OCI-LY7 (cell line): ENCODE measurements at regions not wholly inside any gene's neighbourhood (a gene's known extent, or its start where the extent isn't known, plus 50 kb on each side); places are given as distances from the start of the nearest gene placed in this dataset.

Source experiments
- BruUV-seq: library from RNA; stranded (reverse); fragments of 400-500 nt; replicated peaks from 2 replicates; lab custom pipeline; 2021; lab: Mats Ljungman, UMichigan
- CTCF ChIA-PET: fragments of 300-600 bp; sonication (Branson Sonifier 250); formaldehyde crosslinking; loops from one replicate; lab custom pipeline; 2022; ENCODE audit warnings: antibody characterized with exemption; ENCODE audit not compliant: unreplicated experiment; lab: Charles Lee
- POLR2A ChIA-PET: fragments of 300-600 bp; sonication (Branson Sonifier 250); formaldehyde crosslinking; loops from one replicate; lab custom pipeline; 2022; ENCODE audit warnings: antibody characterized with exemption; lab: Charles Lee
- DNase-seq: peaks from one replicate; pipeline ENCODE4 v3.0.0-alpha.2; 2015; ENCODE audit warnings: low spot score
- H2AFZ ChIP-seq: fragments of 200-600 bp; sonication (generic), shearing (Covaris generic); 2 replicates; pipeline ENCODE4 v1.6.1; 2014; ENCODE audit warnings: mild to moderate bottlenecking, antibody characterized with exemption, low read length, moderate library complexity
- H3K27ac ChIP-seq: fragments of 200-600 bp; sonication (generic); 2 replicates; pipeline ENCODE4 v1.5.1; 2014; ENCODE audit warnings: mixed run types, low read depth, mild to moderate bottlenecking, moderate library complexity, low read length, inconsistent platforms; ENCODE audit not compliant: poor library complexity, severe bottlenecking
- H3K36me3 ChIP-seq: fragments of 200-600 bp; sonication (generic); 2 replicates; pipeline ENCODE4 v1.6.1; 2014; ENCODE audit warnings: mild to moderate bottlenecking, antibody characterized with exemption, low read length, moderate library complexity, mixed read lengths; ENCODE audit not compliant: insufficient read depth
- H3K4me1 ChIP-seq: fragments of 200-600 bp; sonication (generic); 2 replicates; pipeline ENCODE4 v1.5.1; 2014; ENCODE audit warnings: mild to moderate bottlenecking, low read length; ENCODE audit not compliant: insufficient read depth, poor library complexity, severe bottlenecking
- H3K4me2 ChIP-seq: fragments of 200-600 bp; sonication (generic); 2 replicates; pipeline ENCODE4 v1.6.1; 2014; ENCODE audit warnings: mild to moderate bottlenecking, low read length
- H3K4me3 ChIP-seq: fragments of 200-600 bp; sonication (generic); 2 replicates; pipeline ENCODE4 v1.5.1; 2014; ENCODE audit warnings: mild to moderate bottlenecking, low read depth, low read length; ENCODE audit not compliant: poor library complexity, severe bottlenecking
- H3K79me2 ChIP-seq: fragments of 200-600 bp; sonication (generic); 2 replicates; pipeline ENCODE4 v1.6.1; 2016; ENCODE audit warnings: low read depth, mild to moderate bottlenecking, low read length, moderate library complexity, mixed read lengths; ENCODE audit not compliant: insufficient read depth
- H3K9me2 ChIP-seq: fragments of 200-600 bp; sonication (generic); 2 replicates; pipeline ENCODE4 v1.6.1; 2016; ENCODE audit warnings: mild to moderate bottlenecking, low read length, mixed read lengths; ENCODE audit not compliant: insufficient read depth
- H3K9me3 ChIP-seq: fragments of 200-600 bp; sonication (generic); 2 replicates; pipeline ENCODE4 v1.6.1; 2014; ENCODE audit warnings: mild to moderate bottlenecking, mixed run types, low read length, mixed read lengths
- H4K20me1 ChIP-seq: fragments of 200-600 bp; sonication (generic); 2 replicates; pipeline ENCODE4 v1.6.1; 2014; ENCODE audit warnings: mild to moderate bottlenecking, antibody characterized with exemption, low read length, moderate library complexity, mixed read lengths; ENCODE audit not compliant: insufficient read depth
- CTCF ChIP-seq: fragments of 200-600 bp; sonication (generic); conservative IDR thresholded peaks from 2 replicates; pipeline ENCODE4 v1.5.1; 2014; ENCODE audit warnings: mild to moderate bottlenecking, antibody characterized with exemption, low read length, moderate library complexity, mixed read lengths
- EZH2phosphoT487 ChIP-seq: fragments of 200-600 bp; sonication (generic); IDR thresholded peaks from 2 replicates; pipeline ENCODE4 v1.6.1; 2018; ENCODE audit warnings: low read depth, borderline replicate concordance, mild to moderate bottlenecking, mixed run types, antibody characterized with exemption, low read length, moderate library complexity, mixed read lengths
- intact Hi-C: fragments of 100-400 bp; cut with micrococcal nuclease; formaldehyde crosslinking; loops from one replicate; pipeline ENCODE4 v1.10.0; 2022; ENCODE audit not compliant: unreplicated experiment

DNA sequence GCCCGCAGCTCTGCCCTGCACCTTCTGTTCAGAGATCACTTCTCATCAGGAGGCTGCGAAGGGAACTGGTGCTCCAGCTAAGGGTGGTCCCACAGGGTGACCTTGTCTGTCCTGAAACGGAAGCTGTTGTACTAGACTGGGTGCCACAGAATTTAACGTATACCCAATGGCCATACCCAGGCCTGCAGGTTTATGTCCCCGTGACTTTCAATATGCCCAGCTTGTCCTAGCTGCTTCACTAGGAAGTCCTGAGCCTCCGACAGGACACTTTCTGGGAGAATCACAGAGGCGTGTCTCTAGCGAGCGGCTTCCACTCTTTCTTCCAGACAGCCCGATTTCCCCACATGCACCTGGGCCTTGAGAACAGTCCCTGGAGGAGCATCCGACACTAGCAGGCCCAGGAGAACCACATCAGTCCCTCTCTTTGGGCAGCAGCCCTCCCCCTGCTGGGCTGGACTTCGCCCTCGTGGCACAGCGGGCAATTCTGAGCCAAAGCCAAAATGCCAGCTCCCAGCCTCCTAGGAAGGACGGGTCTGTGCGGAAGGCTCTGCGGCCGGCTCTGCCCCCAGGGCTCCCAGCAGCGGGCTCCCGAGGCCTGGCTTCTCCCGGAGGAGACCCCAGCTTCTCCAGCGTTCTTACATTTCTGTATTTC, 91.9 kb upstream of the OTOS start:
- ChIA-PET POLR2A (no interaction called here), CTCF (no interaction called here)
- intact Hi-C loops, result no loop called here
- BruUV-seq, result no TSS peak
- no peaks in the 10 kb centered on the region for H3K79me2 ChIP-seq
- peaks cover 15% of the 10 kb centered on the region for H3K9me3 ChIP-seq
- no peak overlapping the region for H2AFZ ChIP-seq
- no peak for DNase-seq
- no peak overlapping the region for H3K27ac ChIP-seq
- H3K4me1 ChIP-seq, result peaks cover 8% of the 10 kb centered on the region
- H3K9me2 ChIP-seq, result no peaks in the 10 kb centered on the region
- H3K4me2 ChIP-seq, result peak overlapping the region; percentile 69; the same call in 1 of the 2 replicates
- no peaks in the 10 kb centered on the region for H4K20me1 ChIP-seq
- TF ChIP-seq CTCF (no peak), EZH2phosphoT487 (no peak)
- H3K36me3 ChIP-seq, result no peaks in the 10 kb centered on the region
- H3K4me3 ChIP-seq, result no peak overlapping the region

DNA sequence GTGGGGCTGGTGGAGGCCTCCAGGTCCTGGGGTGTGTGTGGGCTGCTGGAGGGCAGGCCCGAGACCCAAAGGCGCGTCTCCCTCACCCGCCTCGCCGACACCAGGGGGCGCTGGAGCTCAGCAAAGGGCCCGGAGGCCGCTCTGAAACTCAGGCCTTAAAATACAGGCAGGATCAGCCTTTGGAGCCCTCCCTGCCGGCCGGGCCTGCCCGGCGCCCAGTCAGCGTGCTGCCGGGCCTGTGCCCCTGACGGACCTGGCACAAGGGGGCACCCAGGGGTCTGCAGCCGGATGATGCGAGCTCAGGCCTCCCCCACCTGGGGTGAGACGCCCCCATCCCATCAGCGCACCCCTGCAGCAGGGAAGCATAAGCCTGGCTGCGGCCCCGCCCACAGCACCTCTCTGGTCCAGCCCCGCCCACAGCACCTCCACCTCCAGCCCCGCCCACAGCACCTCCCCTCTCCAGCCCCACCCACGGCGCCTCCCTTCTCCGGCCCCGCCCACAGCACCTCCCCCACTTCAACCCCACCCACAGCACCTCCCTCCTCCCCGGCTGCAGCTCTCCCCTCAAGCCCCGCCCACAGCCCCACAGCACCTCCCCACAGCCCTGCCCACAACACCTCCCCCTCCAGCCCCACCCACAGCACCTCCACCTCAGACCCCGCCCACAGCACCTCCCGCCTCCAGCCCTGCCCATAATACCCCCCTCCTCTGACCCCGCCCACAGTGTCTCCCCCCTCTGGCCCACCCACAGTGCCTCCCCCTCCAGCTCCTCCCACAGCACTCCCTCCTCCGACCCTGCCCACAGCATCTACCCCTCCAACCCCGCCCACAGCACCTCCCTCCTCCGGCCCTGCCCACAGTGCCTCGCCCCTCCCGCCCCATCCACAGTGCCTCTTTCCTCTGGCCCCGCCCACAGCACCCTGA, 92.8 kb upstream of the OTOS start:
- intact Hi-C loops, result loop anchor here (1.0 kb wide), 1 partner anchor 205 kb away; no protein-coding TSS in a partner anchor
- no peaks in the 10 kb centered on the region for H3K79me2 ChIP-seq
- H3K4me2 ChIP-seq, result peak overlapping the region; percentile 69
- no peak overlapping the region for H3K27ac ChIP-seq
- peaks cover 8% of the 10 kb centered on the region for H3K4me1 ChIP-seq
- H3K36me3 ChIP-seq, result no peaks in the 10 kb centered on the region
- H3K9me2 ChIP-seq, result no peaks in the 10 kb centered on the region
- peaks cover 15% of the 10 kb centered on the region for H3K9me3 ChIP-seq
- H4K20me1 ChIP-seq, result no peaks in the 10 kb centered on the region
- H3K4me3 ChIP-seq, result peak overlapping the region; percentile 55
- CTCF ChIA-PET, result interaction anchor here (0.6 to 0.8 kb wide), 2 partner anchors 16 to 215 kb away, joined by 7 to 10 read pairs; no protein-coding TSS in a partner anchor
- POLR2A ChIA-PET, result no interaction called here
- no peak overlapping the region for H2AFZ ChIP-seq
- peak; percentile 74 for TF ChIP-seq CTCF
- no peak for TF ChIP-seq EZH2phosphoT487
- BruUV-seq, result no TSS peak
- peak; percentile 76 for DNase-seq
